ENCODE measurements at regions not wholly inside any gene's neighbourhood (a gene's known extent, or its start where the extent isn't known, plus 50 kb on each side); places are given as distances from the start of the nearest gene placed in this dataset.

DNA sequence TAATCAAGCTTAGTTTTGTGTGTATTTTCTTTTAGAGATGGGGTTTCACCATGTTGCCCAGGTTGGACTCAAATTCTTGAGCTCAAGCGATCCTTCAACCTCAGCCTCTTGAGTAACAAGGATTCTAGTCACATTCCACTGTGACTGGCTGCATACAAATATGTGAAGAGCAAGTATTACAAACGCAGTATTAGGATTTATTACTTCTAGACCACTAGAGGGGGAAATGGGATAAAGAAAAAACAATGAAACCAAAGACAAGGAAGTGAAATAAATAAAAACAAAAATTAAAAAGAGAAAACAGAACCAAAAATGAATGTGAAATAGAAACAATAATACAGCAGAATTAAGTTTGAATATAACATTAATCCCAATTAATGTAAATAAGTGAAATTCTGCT, 308.7 kb downstream of the ANKRD30A start:
- in situ Hi-C loops (cut with HindIII; ENCODE audit: low pct_unique_long_range_greater_than_20kb, low sequenced_read_pairs): no loop called here
- peak; percentile 33 for DNase-seq (ENCODE audit: low read depth, low spot score)

Measured in SK-MEL-5 (cell line).